H1 (cell line): ENCODE measurements at regions not wholly inside any gene's neighbourhood (a gene's known extent, or its start where the extent isn't known, plus 50 kb on each side); places are given as distances from the start of the nearest gene placed in this dataset.
A peak's percentile ranks its signal among the peaks of the same experiment; 100 is the strongest.

Experiments
- CTCF ChIA-PET: fragments of 300-600 bp; sonication (Branson Sonifier 250); formaldehyde crosslinking; loops from one replicate; lab custom pipeline; 2021; ENCODE audit not compliant: partially characterized antibody; lab: Charles Lee
- POLR2A ChIA-PET: fragments of 300-600 bp; sonication (Branson Sonifier 250); formaldehyde crosslinking; loops from one replicate; lab custom pipeline; 2021; ENCODE audit warnings: inconsistent platforms; ENCODE audit not compliant: partially characterized antibody; lab: Charles Lee
- DNase-seq, 2 experiments: peaks; one replicate each; pipeline versions ENCODE4 v3.0.0 to v3.0.0-alpha.2; 2010 to 2022; ENCODE audit warnings: low spot score in 2 of 2, low read depth in 1 of 2, mixed read lengths in 1 of 2
- FAIRE-seq: peaks from 2 replicates; lab custom pipeline; 2011; peaks lifted over from hg19 to GRCh38; lab: Jason Lieb, UNC
- H2AFZ ChIP-seq: 2 replicates; pipeline ENCODE4 v1.8.1; 2012; ENCODE audit warnings: low read length, inconsistent platforms
- H2AK5ac ChIP-seq: 2 replicates; pipeline ENCODE4 v1.6.1; 2013; ENCODE audit warnings: low read depth, low read length
- H2BK120ac ChIP-seq: replicated peaks from 2 replicates; pipeline ENCODE3; 2013; ENCODE audit warnings: low read depth, low read length, inconsistent platforms
- H2BK12ac ChIP-seq: 2 replicates; pipeline ENCODE4 v1.6.1; 2013; ENCODE audit warnings: low read depth, low read length
- H2BK15ac ChIP-seq: 2 replicates; pipeline ENCODE4 v1.6.1; 2013; ENCODE audit warnings: low read length
- H2BK20ac ChIP-seq: 2 replicates; pipeline ENCODE4 v1.6.1; 2013; ENCODE audit warnings: low read length
- H2BK5ac ChIP-seq: 2 replicates; pipeline ENCODE4 v1.6.1; 2013; ENCODE audit warnings: low read depth, low read length
- H3K14ac ChIP-seq: 2 replicates; pipeline ENCODE4 v1.6.1; 2013; ENCODE audit warnings: inconsistent platforms; ENCODE audit not compliant: insufficient read length
- H3K18ac ChIP-seq: 2 replicates; pipeline ENCODE4 v1.6.1; 2013; ENCODE audit warnings: low read length; ENCODE audit errors: extremely low read depth
- H3K23ac ChIP-seq: 2 replicates; pipeline ENCODE4 v1.6.1; 2013; ENCODE audit warnings: inconsistent platforms; ENCODE audit not compliant: insufficient read length
- H3K23me2 ChIP-seq: 2 replicates; pipeline ENCODE4 v1.6.1; 2013; ENCODE audit warnings: low read depth, low read length
- H3K27ac ChIP-seq: 2 replicates; pipeline ENCODE4 v1.6.1; 2011; ENCODE audit warnings: low read depth, low read length, inconsistent platforms
- H3K27me3 ChIP-seq, 4 experiments: replicated peaks in 1 of 4; 1 replicate in 1 of 4; 2 replicates in 3 of 4; pipeline versions ENCODE4 v1.6.1 to v1.8.1; 2011 to 2013; ENCODE audit warnings: low read length in 3 of 4, mild to moderate bottlenecking in 3 of 4, inconsistent platforms in 2 of 4, mixed read lengths in 2 of 4, moderate library complexity in 1 of 4; ENCODE audit not compliant: control insufficient read depth in 3 of 4, insufficient read depth in 3 of 4; ENCODE audit errors: extremely low read depth in 1 of 4
- H3K36me3 ChIP-seq, 4 experiments: 2 replicates each; pipeline versions ENCODE4 v1.6.1 to v1.8.1; 2011 to 2013; ENCODE audit warnings: mild to moderate bottlenecking in 4 of 4, low read length in 3 of 4, moderate library complexity in 2 of 4, control low read depth in 1 of 4, inconsistent platforms in 1 of 4; ENCODE audit not compliant: insufficient read depth in 4 of 4, control insufficient read depth in 2 of 4
- H3K4ac ChIP-seq: replicated peaks from 2 replicates; pipeline ENCODE3; 2013; ENCODE audit warnings: low read length, low read depth, mixed read lengths, inconsistent platforms; ENCODE audit not compliant: insufficient read length
- H3K4me1 ChIP-seq, 4 experiments: replicated peaks in 1 of 4; 1 replicate in 1 of 4; 2 replicates in 3 of 4; pipeline versions ENCODE4 v1.6.1 to v1.8.1; 2011 to 2013; ENCODE audit warnings: low read length in 3 of 4, inconsistent platforms in 2 of 4, mixed read lengths in 1 of 4; ENCODE audit not compliant: insufficient read depth in 4 of 4, control insufficient read depth in 3 of 4
- H3K4me2 ChIP-seq, 2 experiments: 2 replicates each; pipeline versions ENCODE4 v1.6.1 to v1.8.1; 2011 to 2013; ENCODE audit warnings: low read depth in 2 of 2, low read length in 2 of 2, control low read depth in 1 of 2, inconsistent platforms in 1 of 2, mild to moderate bottlenecking in 1 of 2; ENCODE audit not compliant: insufficient read depth in 1 of 2
- H3K4me3 ChIP-seq, 4 experiments: fragments of 200-600, 300-600 bp in 1 of 4; sonication (generic), shearing (Covaris generic), sonication (Bioruptor Twin) in 1 of 4; 2 replicates each; pipeline versions ENCODE4 v1.5.1 to v1.8.1; 2011 to 2016; ENCODE audit warnings: low read length in 4 of 4, low read depth in 3 of 4, control low read depth in 2 of 4, inconsistent platforms in 2 of 4, mild to moderate bottlenecking in 2 of 4, mixed read lengths in 1 of 4, moderate library complexity in 1 of 4; ENCODE audit not compliant: insufficient read depth in 2 of 4; ENCODE audit errors: extremely low read depth in 1 of 4
- H3K56ac ChIP-seq: replicated peaks from 2 replicates; pipeline ENCODE3; 2013; ENCODE audit warnings: low read depth, mild to moderate bottlenecking, mixed read lengths, low read length, inconsistent platforms; ENCODE audit not compliant: insufficient read length
- H3K79me1 ChIP-seq: 2 replicates; pipeline ENCODE4 v1.6.1; 2013; ENCODE audit warnings: low read depth, low read length, control low read depth
- H3K79me2 ChIP-seq, 2 experiments: 2 replicates each; pipeline versions ENCODE4 v1.6.1 to v1.8.1; 2012 to 2013; ENCODE audit warnings: low read length in 2 of 2, mild to moderate bottlenecking in 2 of 2, inconsistent platforms in 1 of 2; ENCODE audit not compliant: insufficient read depth in 2 of 2, control insufficient read depth in 1 of 2
- H3K9ac ChIP-seq, 4 experiments: replicated peaks in 1 of 4; 1 replicate in 1 of 4; 2 replicates in 3 of 4; pipeline versions ENCODE4 v1.6.1 to v1.8.1; 2011 to 2013; ENCODE audit warnings: low read depth in 3 of 4, low read length in 3 of 4, control low read depth in 2 of 4, mild to moderate bottlenecking in 2 of 4, moderate library complexity in 2 of 4, inconsistent platforms in 1 of 4; ENCODE audit errors: extremely low read depth in 1 of 4
- H3K9me3 ChIP-seq, 2 experiments: 2 replicates each; pipeline versions ENCODE4 v1.6.1 to v1.8.1; 2012 to 2013; ENCODE audit warnings: mild to moderate bottlenecking in 2 of 2, moderate library complexity in 2 of 2, control low read depth in 1 of 2, inconsistent platforms in 1 of 2, low read depth in 1 of 2, low read length in 1 of 2, mixed read lengths in 1 of 2; ENCODE audit not compliant: insufficient read depth in 2 of 2
- H4K20me1 ChIP-seq, 2 experiments: replicated peaks in 1 of 2; 2 replicates each; pipeline versions ENCODE3 to v1.8.1; 2011 to 2013; ENCODE audit warnings: inconsistent platforms in 2 of 2, low read length in 2 of 2, mild to moderate bottlenecking in 1 of 2; ENCODE audit not compliant: insufficient read depth in 2 of 2, control insufficient read depth in 1 of 2
- H4K5ac ChIP-seq: 2 replicates; pipeline ENCODE4 v1.6.1; 2013; ENCODE audit warnings: low read length, low read depth, mixed read lengths, inconsistent platforms; ENCODE audit not compliant: insufficient read length
- H4K8ac ChIP-seq: 2 replicates; pipeline ENCODE4 v1.8.0; 2013; ENCODE audit warnings: mild to moderate bottlenecking, moderate library complexity, low read length, inconsistent platforms; ENCODE audit not compliant: insufficient read depth; ENCODE audit errors: extremely low read depth
- H4K91ac ChIP-seq: replicated peaks from 2 replicates; pipeline ENCODE3; 2013; ENCODE audit warnings: low read length, mixed read lengths, inconsistent platforms; ENCODE audit not compliant: insufficient read length
- GABPA ChIP-seq: IDR thresholded peaks from 2 replicates; pipeline ENCODE4 v1.6.1; 2011; ENCODE audit warnings: mild to moderate bottlenecking, low read length, moderate library complexity, borderline replicate concordance; ENCODE audit not compliant: insufficient read depth
- SIN3A ChIP-seq, 2 experiments: IDR thresholded peaks in 1 of 2; conservative IDR thresholded peaks in 1 of 2; 2 replicates each; pipeline ENCODE4 v1.6.1; 2011 to 2012; ENCODE audit warnings: low read length in 2 of 2, improper control_type of control experiment in 1 of 2, low read depth in 1 of 2, mild to moderate bottlenecking in 1 of 2
- TAF7 ChIP-seq: optimal IDR thresholded peaks from 2 replicates; pipeline ENCODE3; 2011; ENCODE audit warnings: low read depth, mild to moderate bottlenecking, inconsistent platforms, low read length, moderate library complexity, borderline replicate concordance
- WGBS, 2 experiments: shearing (Covaris generic) in 1 of 2; methylation state at CpG; one replicate each; pipeline versions ENCODE4 v1.1.6 to v1.1.7; 2013 to 2015; ENCODE audit warnings: low lambda C conversion rate in 2 of 2, mixed read lengths in 2 of 2, inconsistent platforms in 1 of 2, low coverage in 1 of 2, missing lambda C conversion rate in 1 of 2; ENCODE audit not compliant: insufficient replicate concordance in 2 of 2, insufficient coverage in 1 of 2, insufficient read length in 1 of 2; ENCODE audit errors: extremely low coverage in 1 of 2, missing lambda C conversion rate in 1 of 2; 5-methylcytosine and 5-hydroxymethylcytosine counted together
- TF ChIP-seq, protein P1 (sequence below), 3 experiments: IDR thresholded peaks; 1 replicate in 2 of 3; 2 replicates in 1 of 3; pipeline versions ENCODE4 v1.5.1 to v1.6.1; 2011; ENCODE audit warnings: low read length in 3 of 3, mild to moderate bottlenecking in 3 of 3, inconsistent platforms in 2 of 3, low read depth in 1 of 3, moderate library complexity in 1 of 3; ENCODE audit not compliant: insufficient read depth in 1 of 3; ENCODE audit errors: control extremely low read depth in 1 of 3

DNA sequence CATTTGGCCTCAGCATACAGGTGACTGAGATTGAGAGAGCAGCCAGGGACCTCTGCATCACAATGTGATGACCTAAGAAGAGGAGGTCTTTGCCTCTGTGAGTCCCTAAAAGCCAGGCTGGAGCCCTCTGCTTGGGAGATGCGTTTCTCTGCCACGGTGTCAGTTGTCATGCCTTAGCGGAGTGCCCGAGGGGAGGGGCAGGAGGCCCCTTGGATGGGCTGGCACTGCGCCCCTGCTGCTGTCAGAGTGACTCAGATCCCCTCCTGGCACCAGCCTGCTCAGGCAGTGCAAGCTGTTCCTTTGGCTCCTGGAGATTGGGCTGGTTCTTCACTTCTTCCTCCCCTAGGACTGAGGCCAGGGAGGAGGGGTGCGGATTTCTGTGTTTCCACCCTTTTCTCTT lies 64.9 kb upstream of the KCNA5 start:
- H4K8ac ChIP-seq, result no peak overlapping the region
- H3K4ac ChIP-seq, result no peak overlapping the region
- DNase-seq, result no peak
- H3K14ac ChIP-seq, result no peak overlapping the region
- H2AK5ac ChIP-seq, result peak overlapping the region; percentile 2; the same call in 1 of the 2 replicates
- no peak overlapping the region for H2BK15ac ChIP-seq
- no peak overlapping the region for H3K56ac ChIP-seq
- H3K4me1 ChIP-seq, result peaks cover 0 to 9% (median 2%) of the 10 kb centered on the region in 4 experiments; a peak in 2 of 7 replicates
- no peaks in the 10 kb centered on the region for H4K20me1 ChIP-seq
- no peaks in the 10 kb centered on the region for H3K79me1 ChIP-seq
- H3K9me3 ChIP-seq, result no peaks in the 10 kb centered on the region
- TF ChIP-seq, protein P1, sequence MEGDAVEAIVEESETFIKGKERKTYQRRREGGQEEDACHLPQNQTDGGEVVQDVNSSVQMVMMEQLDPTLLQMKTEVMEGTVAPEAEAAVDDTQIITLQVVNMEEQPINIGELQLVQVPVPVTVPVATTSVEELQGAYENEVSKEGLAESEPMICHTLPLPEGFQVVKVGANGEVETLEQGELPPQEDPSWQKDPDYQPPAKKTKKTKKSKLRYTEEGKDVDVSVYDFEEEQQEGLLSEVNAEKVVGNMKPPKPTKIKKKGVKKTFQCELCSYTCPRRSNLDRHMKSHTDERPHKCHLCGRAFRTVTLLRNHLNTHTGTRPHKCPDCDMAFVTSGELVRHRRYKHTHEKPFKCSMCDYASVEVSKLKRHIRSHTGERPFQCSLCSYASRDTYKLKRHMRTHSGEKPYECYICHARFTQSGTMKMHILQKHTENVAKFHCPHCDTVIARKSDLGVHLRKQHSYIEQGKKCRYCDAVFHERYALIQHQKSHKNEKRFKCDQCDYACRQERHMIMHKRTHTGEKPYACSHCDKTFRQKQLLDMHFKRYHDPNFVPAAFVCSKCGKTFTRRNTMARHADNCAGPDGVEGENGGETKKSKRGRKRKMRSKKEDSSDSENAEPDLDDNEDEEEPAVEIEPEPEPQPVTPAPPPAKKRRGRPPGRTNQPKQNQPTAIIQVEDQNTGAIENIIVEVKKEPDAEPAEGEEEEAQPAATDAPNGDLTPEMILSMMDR (IDR thresholded peaks at IDR 0.05; ENCODE audit: control extremely low read depth in 1 of 3, insufficient read depth in 1 of 3, low read depth in 1 of 3, low read length in 3 of 3), result no peak
- TF ChIP-seq SIN3A (conservative IDR thresholded peaks at IDR 0.05 in 1 of 2, IDR thresholded peaks at IDR 0.05 in 1 of 2; ENCODE audit: low read depth in 1 of 2, low read length in 2 of 2), result no peak
- no peak for TF ChIP-seq TAF7
- no peak for TF ChIP-seq GABPA
- FAIRE-seq, result no peak
- H2AFZ ChIP-seq, result 0 out of 2 replicates have a peak overlapping the region, but pooled peaks have one; percentile 4
- ChIA-PET CTCF (interaction anchor here (0.8 to 2.8 kb wide), 4 partner anchors 52 to 124 kb away, joined by 3 to 14 read pairs (median 4); no protein-coding TSS in a partner anchor), POLR2A (interaction anchor here (0.6 kb wide), 1 partner anchor 9 kb away, joined by 3 read pairs; no protein-coding TSS in a partner anchor)
- H4K5ac ChIP-seq, result no peak overlapping the region
- H3K23me2 ChIP-seq, result no peaks in the 10 kb centered on the region
- no peaks in the 10 kb centered on the region; a peak in 1 of 7 replicates for H3K27me3 ChIP-seq
- H3K9ac ChIP-seq, result no peak overlapping the region
- H3K27ac ChIP-seq, result no peak overlapping the region
- no peak overlapping the region for H2BK12ac ChIP-seq
- no peaks in the 10 kb centered on the region for H3K36me3 ChIP-seq
- H3K18ac ChIP-seq, result no peak overlapping the region
- H3K79me2 ChIP-seq, result no peaks in the 10 kb centered on the region
- WGBS, 2 experiments, result 70% methylated on average over 5 of the region's 6 CpGs; no CpG with 5 or more reads in 1 of the 2 experiments
- no peak overlapping the region; a peak in 1 of 4 replicates for H3K4me2 ChIP-seq
- H2BK5ac ChIP-seq, result no peak overlapping the region
- no peak overlapping the region for H3K4me3 ChIP-seq
- H2BK20ac ChIP-seq, result no peak overlapping the region
- no peak overlapping the region for H4K91ac ChIP-seq
- H2BK120ac ChIP-seq, result no peak overlapping the region
- H3K23ac ChIP-seq, result no peak overlapping the region
